Parathyroid adenoma (tissue), 2 donors: ENCODE measurements at regions not wholly inside any gene's neighbourhood (a gene's known extent, or its start where the extent isn't known, plus 50 kb on each side); places are given as distances from the start of the nearest gene placed in this dataset.

Experiments used
- H2AFZ ChIP-seq: fragments of 300-600 bp; sonication (generic); one replicate; pipeline ENCODE4 v1.7.0; 2017; ENCODE audit warnings: antibody characterized with exemption, mild to moderate bottlenecking
- H3K27ac ChIP-seq: fragments of 300-600 bp; sonication (generic); one replicate; pipeline ENCODE4 v1.7.0; 2017
- H3K27me3 ChIP-seq: fragments of 300-600 bp; sonication (generic); one replicate; pipeline ENCODE4 v1.7.0; 2017; ENCODE audit warnings: low read length; ENCODE audit not compliant: control insufficient read depth, insufficient read depth
- H3K36me3 ChIP-seq: fragments of 300-600 bp; sonication (generic); one replicate; pipeline ENCODE4 v1.7.0; 2017; ENCODE audit warnings: low read length; ENCODE audit not compliant: control insufficient read depth, insufficient read depth
- H3K4me1 ChIP-seq: fragments of 300-600 bp; sonication (generic); one replicate; pipeline ENCODE4 v1.7.0; 2017; ENCODE audit warnings: control low read depth
- H3K4me2 ChIP-seq: fragments of 300-600 bp; sonication (generic); one replicate; pipeline ENCODE4 v1.7.0; 2017; ENCODE audit warnings: low read length
- H3K4me3 ChIP-seq: fragments of 300-600 bp; sonication (generic); one replicate; pipeline ENCODE4 v1.7.0; 2017; ENCODE audit warnings: low read depth, low read length
- H3K79me2 ChIP-seq: fragments of 300-600 bp; sonication (generic); one replicate; pipeline ENCODE4 v1.7.0; 2017; ENCODE audit warnings: control low read depth
- H3K9ac ChIP-seq: fragments of 300-600 bp; sonication (generic); one replicate; pipeline ENCODE4 v1.7.0; 2017; ENCODE audit warnings: mild to moderate bottlenecking
- H3K9me3 ChIP-seq: fragments of 300-600 bp; sonication (generic); one replicate; pipeline ENCODE4 v1.7.0; 2017; ENCODE audit warnings: low read length; ENCODE audit not compliant: control insufficient read depth
- CTCF ChIP-seq: fragments of 300-600 bp; sonication (generic); IDR thresholded peaks from one replicate; pipeline ENCODE4 v1.7.0; 2017; ENCODE audit warnings: antibody characterized with exemption, mild to moderate bottlenecking
- donor health status: primary hyperparathyroidism.

DNA sequence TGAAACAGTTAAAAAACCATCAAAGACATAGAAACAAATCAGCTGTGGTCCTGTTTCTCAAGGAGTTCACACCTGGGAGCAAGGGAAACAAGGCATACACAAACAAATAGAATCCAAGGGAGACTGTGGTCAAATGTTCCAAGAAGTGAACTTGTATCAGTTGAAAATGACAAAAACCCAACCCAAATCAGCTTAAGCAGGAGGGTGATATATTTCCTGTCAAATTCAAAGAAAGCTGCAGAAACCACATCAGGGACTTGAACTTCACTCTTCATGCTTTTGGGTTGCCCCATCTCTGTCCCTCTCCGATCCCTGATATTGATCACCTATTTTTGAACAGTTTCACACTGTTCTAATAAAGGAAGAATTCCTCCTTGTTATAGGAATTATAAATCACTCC lies 148.6 kb upstream of the FMR1 start:
- no peak overlapping the region for H2AFZ ChIP-seq
- H3K27me3 ChIP-seq, result no peaks in the 10 kb centered on the region
- H3K27ac ChIP-seq, result no peak overlapping the region
- no peak for TF ChIP-seq CTCF
- no peaks in the 10 kb centered on the region for H3K79me2 ChIP-seq
- no peak overlapping the region for H3K4me2 ChIP-seq
- H3K36me3 ChIP-seq, result no peaks in the 10 kb centered on the region
- H3K9ac ChIP-seq, result no peak overlapping the region
- H3K9me3 ChIP-seq, result no peaks in the 10 kb centered on the region
- no peak overlapping the region for H3K4me3 ChIP-seq
- no peaks in the 10 kb centered on the region for H3K4me1 ChIP-seq

DNA sequence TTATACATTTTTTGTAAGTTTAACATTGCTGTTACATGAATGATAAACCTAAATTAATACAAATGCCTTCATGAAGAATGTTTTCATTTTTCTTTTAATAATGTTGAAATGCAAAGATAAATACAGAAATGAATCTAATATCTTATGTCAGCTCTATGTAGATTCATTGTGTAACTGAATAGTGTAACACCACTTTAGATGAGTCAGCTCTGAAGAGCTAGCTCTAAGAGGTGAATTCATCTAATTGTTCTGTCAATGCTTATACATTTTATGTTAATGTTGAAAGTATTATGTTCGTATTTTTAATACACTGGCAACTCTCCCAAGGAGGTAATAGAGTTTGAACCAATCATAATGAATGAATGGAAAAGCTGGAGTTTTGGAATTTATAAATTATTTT lies 146.9 kb upstream of the FMR1 start:
- no peak for TF ChIP-seq CTCF
- Histone ChIP-seq H3K4me3 (no peak overlapping the region), H3K4me2 (no peak overlapping the region), H3K79me2 (no peaks in the 10 kb centered on the region), H3K9ac (no peak overlapping the region), H3K27me3 (no peaks in the 10 kb centered on the region), H3K27ac (no peak overlapping the region), H3K36me3 (no peaks in the 10 kb centered on the region), H2AFZ (no peak overlapping the region), H3K4me1 (no peaks in the 10 kb centered on the region), H3K9me3 (no peaks in the 10 kb centered on the region)

DNA sequence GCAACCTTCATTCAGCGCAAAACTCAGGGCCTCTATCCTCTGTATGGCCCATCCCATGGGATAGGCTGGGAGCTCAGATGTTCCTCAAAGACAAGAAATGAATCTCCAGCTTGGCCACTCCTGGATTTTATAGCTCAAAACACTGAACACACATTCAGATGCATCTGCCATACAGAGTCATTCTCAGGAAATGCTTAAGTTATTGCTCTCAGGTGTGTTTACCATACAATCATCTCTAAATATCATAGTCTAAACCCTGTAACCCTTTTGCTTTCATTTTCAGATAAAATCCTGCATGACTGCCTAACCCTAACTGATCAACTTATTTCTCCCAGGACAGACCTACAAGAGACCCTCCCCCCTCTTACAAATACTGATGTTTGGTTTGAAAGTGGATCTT lies 140.9 kb upstream of the FMR1 start:
- Histone ChIP-seq H3K4me3 (no peak overlapping the region), H3K4me2 (no peak overlapping the region), H2AFZ (no peak overlapping the region), H3K4me1 (no peaks in the 10 kb centered on the region), H3K9ac (no peak overlapping the region), H3K27me3 (no peaks in the 10 kb centered on the region), H3K79me2 (no peaks in the 10 kb centered on the region), H3K9me3 (no peaks in the 10 kb centered on the region), H3K27ac (no peak overlapping the region), H3K36me3 (no peaks in the 10 kb centered on the region)
- TF ChIP-seq CTCF, result no peak

- no peak overlapping the region for H3K4me2 ChIP-seq
- H3K4me3 ChIP-seq, result no peak overlapping the region
- no peaks in the 10 kb centered on the region for H3K27me3 ChIP-seq
- no peak overlapping the region for H3K27ac ChIP-seq
- no peak for TF ChIP-seq CTCF
- no peak overlapping the region for H3K9ac ChIP-seq
- no peak overlapping the region for H2AFZ ChIP-seq
- H3K4me1 ChIP-seq, result no peaks in the 10 kb centered on the region
- no peaks in the 10 kb centered on the region for H3K36me3 ChIP-seq
- no peaks in the 10 kb centered on the region for H3K9me3 ChIP-seq
- no peaks in the 10 kb centered on the region for H3K79me2 ChIP-seq
These were observed 134.7 kb upstream of the FMR1 start for GRCh38 chrX:147776988-147777387.

- Histone ChIP-seq H3K79me2 (no peaks in the 10 kb centered on the region), H3K9ac (no peak overlapping the region), H3K36me3 (no peaks in the 10 kb centered on the region), H3K4me3 (no peak overlapping the region), H2AFZ (no peak overlapping the region), H3K4me1 (no peaks in the 10 kb centered on the region), H3K27ac (no peak overlapping the region), H3K4me2 (no peak overlapping the region), H3K27me3 (no peaks in the 10 kb centered on the region), H3K9me3 (no peaks in the 10 kb centered on the region)
- TF ChIP-seq CTCF, result no peak
These were observed 132.5 kb upstream of the FMR1 start for GRCh38 chrX:147779173-147779572.
